Stimulated activated CD4-positive, alpha-beta T cell treated with anti-CD3 and anti-CD28 coated beads, Interleukin-2, amount 100 ng/mL, for 24 hours (primary cell): ENCODE measurements at regions not wholly inside any gene's neighbourhood (a gene's known extent, or its start where the extent isn't known, plus 50 kb on each side); places are given as distances from the start of the nearest gene placed in this dataset.
"Not testable (repeated sequence)": the region's sequence is repeated elsewhere in the genome, so short reads cannot be mapped to it uniquely, and the experiment has no call there.

Experiments
- DNase-seq, 2 donors: peaks; one replicate each; pipeline ENCODE4 v3.0.0-alpha.2; 2020

- not testable (repeated sequence) for DNase-seq
Observed at GRCh38 chr1:234784108-234784507, 174.1 kb upstream of the IRF2BP2 start.

- peak in 1 of 2 donors; percentile 18 for DNase-seq
Observed at GRCh38 chr1:234782791-234783190, 172.8 kb upstream of the IRF2BP2 start.

GRCh38 chr1:234782105-234782751 lies 172.2 kb upstream of the IRF2BP2 start:
- peak in 1 of 2 donors; percentile 17 for DNase-seq

DNA sequence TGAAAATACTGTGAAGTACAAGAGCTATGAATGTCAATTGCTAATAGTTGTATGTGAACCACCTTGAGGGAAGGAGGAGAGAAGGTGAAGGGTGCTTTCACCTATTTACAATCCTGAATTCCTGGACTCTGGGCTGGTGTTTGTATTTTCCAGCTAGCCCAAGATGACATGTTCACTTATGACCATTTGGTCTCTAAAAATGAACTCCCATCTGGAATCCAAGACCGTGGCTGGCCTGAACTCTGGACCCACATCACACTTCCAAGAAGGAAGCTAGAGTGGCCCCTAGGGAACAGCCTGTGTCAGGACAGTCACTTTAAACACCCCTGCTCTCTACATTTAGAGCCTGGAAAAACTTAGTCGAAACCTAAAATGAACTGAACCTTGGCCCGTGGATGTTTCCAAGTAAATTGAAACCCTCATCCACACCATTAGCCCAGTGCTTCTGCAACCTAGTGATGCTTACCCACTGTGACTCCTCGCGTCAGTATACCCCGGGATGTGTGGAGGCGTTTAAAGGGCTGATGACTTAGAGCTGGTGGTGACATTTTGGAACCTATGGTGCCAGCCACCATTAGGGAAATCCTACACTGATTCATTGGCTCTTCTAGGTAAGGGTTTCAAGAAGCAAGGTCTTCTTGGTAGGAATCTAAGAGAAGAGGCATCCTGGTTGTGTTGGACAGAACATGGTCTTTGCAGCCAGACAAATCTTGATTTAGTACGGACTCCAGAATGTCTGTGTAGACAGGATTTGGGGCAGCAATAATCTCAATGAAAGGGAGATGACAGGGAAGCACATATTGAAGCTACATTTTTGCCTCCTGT lies 171.5 kb upstream of the IRF2BP2 start:
- DNase-seq = peak; percentile 52 to 58

GRCh38 chr1:234780531-234781162 lies 170.7 kb upstream of the IRF2BP2 start:
- DNase-seq = peak in 1 of 2 donors; percentile 39

- peak in 1 of 2 donors; percentile 18 for DNase-seq
Observed at GRCh38 chr1:234780112-234780511, 170.1 kb upstream of the IRF2BP2 start.

DNA sequence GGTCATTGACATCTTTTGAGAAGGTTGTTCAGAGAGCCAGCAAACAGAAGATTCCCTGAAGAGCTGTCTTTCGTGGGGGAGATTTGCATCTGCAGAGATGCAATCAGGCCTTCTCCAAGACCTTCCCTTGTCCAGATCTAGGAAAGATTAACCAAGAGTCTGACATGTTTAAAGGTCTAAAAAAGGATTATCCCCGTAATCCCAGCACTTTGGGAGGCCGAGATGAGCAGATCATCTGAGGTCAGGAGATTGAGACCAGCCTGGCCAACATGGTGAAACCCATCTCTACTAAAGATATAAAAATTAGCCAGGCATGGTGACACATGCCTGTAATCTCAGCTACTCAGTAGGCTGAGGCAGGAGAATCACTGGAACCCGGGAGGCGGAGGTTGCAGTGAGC lies 169.6 kb upstream of the IRF2BP2 start:
- DNase-seq = not testable (repeated sequence)

DNA sequence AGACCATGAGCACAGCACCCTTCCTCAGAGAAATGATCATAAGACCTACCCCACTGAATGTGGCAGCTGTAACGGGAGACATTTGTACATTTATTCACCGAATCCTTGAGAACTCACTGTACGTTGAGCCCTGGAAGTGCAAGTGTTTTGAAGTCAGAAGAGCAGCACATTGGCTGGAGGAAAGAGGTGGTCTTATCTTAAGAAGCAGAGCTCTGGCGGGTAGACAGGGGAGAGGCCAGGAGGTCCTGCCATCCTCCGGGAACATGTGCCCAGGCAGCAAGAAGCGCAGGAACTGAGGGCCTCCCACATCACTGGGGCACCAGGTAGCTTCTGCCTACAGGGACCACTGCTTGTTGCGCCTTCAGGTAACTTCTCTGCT lies 169.2 kb upstream of the IRF2BP2 start:
- peak in 1 of 2 donors; percentile 27 for DNase-seq

DNA sequence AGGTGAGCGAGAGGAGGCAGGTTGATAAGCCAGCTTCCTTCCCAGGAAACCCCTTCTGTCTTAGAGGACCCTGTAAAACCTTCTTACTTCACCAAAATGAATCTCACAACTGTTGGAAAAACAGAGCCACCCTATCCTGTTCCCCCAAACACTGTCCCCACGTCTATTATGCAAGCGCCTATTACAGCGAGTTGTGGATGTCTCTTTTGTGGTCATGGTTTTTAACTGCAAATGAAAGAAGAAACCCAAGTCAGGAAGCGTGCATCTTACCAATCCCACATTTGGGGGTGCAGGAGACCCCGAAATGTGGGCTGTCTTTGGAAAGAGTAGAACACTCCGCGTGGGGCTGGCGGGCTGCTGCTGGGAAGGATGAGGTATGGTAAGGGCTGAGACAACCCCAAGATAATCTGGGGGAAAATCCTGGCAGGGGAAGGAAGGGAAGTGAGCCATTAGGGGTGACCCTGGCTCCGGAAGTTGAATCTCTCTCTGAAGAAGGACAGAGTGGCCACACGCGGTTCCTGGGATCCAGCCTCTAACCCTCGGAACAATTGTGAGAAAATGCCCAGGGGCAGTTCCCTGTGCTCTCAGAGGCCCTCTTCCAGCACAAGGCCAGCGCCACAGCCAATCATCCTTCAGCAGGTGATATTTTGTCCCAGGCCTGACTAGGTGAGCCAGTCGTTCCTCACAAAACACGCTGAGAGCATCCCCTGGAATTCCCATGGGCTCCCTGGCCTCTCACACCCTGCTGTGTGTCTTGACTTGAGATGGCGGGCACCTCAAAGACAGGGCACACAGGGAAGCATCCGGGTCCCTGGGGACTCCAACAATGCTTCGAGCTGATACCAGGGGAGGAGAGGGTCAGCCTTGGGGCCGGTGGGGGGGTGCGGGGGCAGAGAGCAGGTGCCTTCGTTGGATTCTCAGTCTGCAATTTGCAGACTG lies 168.5 kb upstream of the IRF2BP2 start:
- peak in 1 of 2 donors; percentile 32 for DNase-seq

DNA sequence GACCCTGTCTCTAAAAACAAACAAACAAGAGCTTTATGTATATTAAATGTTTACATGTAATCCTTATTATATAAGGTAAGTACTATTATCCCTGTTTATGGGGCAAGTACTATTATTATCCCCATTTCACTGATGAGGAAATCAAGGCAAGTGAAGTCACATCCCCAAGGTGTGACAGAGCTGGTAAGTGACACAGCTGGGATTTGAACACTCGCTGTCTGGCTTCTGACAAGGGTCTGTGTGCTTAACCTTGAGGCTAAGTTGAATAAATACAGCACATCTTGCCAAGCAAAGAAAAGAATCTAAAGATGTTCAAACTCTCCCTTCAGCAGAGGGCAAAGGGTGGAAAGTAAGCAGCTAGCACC lies 167.9 kb upstream of the IRF2BP2 start:
- no peak for DNase-seq

DNA sequence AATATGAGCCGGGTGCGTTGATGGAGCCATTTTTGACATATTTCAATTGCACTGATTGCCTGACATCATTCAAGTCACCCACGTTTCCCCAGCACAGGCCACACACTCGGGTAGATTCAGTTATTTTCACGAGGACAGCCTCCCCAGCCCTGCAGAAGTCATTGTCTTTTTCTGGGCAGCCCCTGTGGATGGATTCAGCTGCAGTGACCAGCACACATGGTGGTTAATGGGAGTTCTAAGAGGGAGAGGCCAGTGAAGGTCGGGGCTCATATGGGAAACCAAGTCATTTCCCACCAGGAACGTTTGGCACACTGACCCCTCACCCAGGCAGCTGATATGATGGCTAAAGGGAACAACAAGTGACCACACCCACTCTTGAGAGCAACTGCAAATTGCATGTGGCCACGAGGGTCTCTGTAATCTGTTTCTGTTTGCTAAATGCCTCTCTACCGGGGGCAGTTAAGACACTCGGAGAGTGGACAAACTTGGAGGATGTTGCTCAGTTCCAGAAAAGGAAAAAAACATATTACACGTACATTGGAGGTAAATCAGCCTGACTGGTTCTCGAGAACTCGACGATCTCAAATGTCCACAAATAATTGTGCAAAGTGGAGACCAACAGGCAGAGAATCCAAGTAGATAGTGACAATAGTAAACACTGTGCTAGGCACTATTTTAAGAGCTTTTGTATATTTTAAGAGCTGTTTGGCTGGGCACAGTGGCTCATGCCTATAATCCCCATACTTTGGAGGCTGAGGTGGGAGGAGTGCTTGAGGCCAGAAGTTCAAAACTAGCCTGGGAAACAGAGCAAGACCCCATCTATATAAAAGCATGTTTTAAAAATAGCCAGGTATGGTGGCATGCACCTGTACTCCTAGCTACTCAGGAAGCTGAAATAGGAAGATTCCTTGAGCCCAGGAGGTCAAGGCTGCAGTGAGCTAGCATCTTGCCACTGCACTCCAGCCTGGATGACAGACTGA lies 167.2 kb upstream of the IRF2BP2 start:
- no peak for DNase-seq

DNA sequence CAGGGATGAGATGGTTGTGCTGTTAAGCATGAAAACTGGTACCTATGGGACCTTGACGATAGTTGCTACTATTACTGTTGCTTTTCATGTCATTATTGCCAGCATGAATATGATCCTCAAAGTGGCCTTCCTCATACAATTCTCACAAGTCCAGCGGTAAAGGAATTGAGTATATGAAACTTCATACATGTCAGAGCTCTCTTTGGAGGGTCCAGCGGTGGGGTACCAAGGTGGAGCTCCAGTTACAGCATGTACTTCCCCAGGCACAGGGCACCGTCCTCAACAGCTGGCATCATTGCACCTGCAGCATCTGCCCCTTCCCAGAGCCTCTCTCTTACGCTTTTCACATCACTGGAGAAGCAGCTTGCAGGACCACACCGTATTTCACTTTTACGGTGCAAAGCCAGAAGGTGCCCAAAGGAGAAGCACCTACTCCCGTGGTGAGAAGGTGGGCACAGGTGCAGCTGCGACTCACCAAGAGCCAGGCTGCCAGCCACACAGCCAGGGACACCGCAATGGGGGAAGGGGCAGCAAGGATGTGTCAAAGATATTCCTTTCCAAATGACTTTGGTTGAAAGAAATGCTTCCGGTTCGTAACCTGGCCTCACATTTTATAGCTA lies 166.4 kb upstream of the IRF2BP2 start:
- no peak for DNase-seq

DNA sequence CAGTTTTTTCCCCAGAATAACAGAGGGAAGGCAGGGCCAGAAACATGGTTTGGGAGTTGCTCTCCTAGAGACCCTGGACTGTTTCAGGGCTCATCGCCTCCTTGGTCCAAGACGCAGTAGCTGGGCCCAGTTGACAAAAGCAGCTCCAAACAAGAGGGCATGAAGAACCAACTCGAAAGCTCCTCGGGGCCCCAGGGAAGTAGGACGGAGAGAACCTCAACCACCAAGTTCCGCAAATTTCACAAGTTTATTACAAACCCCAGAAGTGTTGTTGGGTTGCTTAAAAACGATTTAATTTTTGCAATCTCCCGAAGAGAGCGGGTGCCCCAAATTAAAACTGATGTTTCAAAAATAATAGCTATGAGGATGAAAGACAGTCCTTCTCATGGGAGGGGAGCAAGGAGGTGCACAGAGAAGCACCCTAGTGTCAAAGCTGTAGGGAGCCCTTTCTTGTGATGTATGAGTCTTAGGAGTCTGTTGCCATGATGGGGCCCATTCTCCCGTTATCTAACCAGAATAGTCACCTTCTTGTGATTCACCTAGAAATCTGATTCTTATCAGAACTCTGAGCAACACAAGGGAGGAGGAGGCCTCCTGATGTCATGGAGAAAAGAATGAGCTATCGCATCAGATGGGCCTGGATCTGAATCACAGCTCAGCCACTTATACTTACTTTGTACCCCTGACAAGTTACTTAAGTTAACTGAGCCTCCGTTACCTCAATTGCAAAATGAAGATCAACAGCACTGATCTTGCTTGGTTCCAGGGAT lies 165.7 kb upstream of the IRF2BP2 start:
- peak in 1 of 2 donors; percentile 24 for DNase-seq

DNA sequence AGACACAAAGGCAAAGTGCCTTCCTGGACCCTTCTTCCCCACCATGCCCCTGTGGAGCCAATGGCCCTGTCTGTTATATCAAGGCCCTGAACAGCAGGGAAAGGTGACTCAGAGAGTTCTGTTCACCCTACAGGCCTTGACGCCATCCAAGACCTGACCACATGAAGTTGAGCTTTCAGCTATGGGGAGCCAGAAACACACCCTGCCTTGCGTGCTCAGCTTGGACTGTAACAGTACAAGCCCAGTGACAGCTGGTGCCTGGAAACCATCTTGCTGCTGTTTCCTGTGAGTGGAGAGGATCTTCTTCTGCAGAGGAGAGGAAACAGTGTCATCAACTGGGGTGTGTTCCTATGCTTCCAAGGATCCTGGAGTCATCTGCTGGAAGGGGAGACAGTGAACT lies 165.0 kb upstream of the IRF2BP2 start:
- no peak for DNase-seq

- DNase-seq = no peak
Observed at GRCh38 chr1:234773936-234774677, 164.1 kb upstream of the IRF2BP2 start.

GRCh38 chr1:234772345-234773147 lies 162.6 kb upstream of the IRF2BP2 start:
- peak; percentile 83 to 88 for DNase-seq

- no peak for DNase-seq
Observed at GRCh38 chr1:234771642-234772344, 161.8 kb upstream of the IRF2BP2 start.
